Retinal pigment epithelial cell (primary cell): ENCODE measurements at regions not wholly inside any gene's neighbourhood (a gene's known extent, or its start where the extent isn't known, plus 50 kb on each side); places are given as distances from the start of the nearest gene placed in this dataset.
"Not testable (repeated sequence)": the region's sequence is repeated elsewhere in the genome, so short reads cannot be mapped to it uniquely, and the experiment has no call there.

Experiments used
- DNase-seq: peaks from one replicate; pipeline ENCODE4 v3.0.0-alpha.2; 2010; ENCODE audit warnings: low read depth
- H3K4me3 ChIP-seq: 2 replicates; pipeline ENCODE4 v1.5.1; 2011; ENCODE audit warnings: mild to moderate bottlenecking, low read length, control low read depth, moderate library complexity
- CTCF ChIP-seq: conservative IDR thresholded peaks from 2 replicates; pipeline ENCODE4 v1.5.1; 2011; ENCODE audit warnings: low read depth, low read length, control low read depth, inconsistent platforms

GRCh38 chr1:238451781-238452310, 561.1 kb upstream of the ZP4 start:
- TF ChIP-seq CTCF: no peak
- DNase-seq: no peak
- H3K4me3 ChIP-seq: no peak overlapping the region

GRCh38 chr1:238450976-238451375, 560.3 kb upstream of the ZP4 start:
- TF ChIP-seq CTCF: no peak

GRCh38 chr1:238443687-238444086, 553.0 kb upstream of the ZP4 start:
- no peak for TF ChIP-seq CTCF
- no peak for DNase-seq
- no peak overlapping the region for H3K4me3 ChIP-seq

More at GRCh38 chr1:238450976-238451375, 560.3 kb upstream of the ZP4 start:
- DNase-seq: no peak
- H3K4me3 ChIP-seq: no peak overlapping the region

GRCh38 chr1:238439511-238439910, 548.8 kb upstream of the ZP4 start:
- TF ChIP-seq CTCF: no peak
- peak; percentile 87 for DNase-seq
- no peak overlapping the region for H3K4me3 ChIP-seq

- no peak for DNase-seq
- no peak for TF ChIP-seq CTCF
- no peak overlapping the region for H3K4me3 ChIP-seq
Measured at GRCh38 chr1:238438311-238439270, 547.9 kb upstream of the ZP4 start.

GRCh38 chr1:238429703-238430102, 539.0 kb upstream of the ZP4 start:
- peak; percentile 23 for TF ChIP-seq CTCF
- not testable (repeated sequence) for H3K4me3 ChIP-seq, DNase-seq

- no peak for TF ChIP-seq CTCF
- DNase-seq: no peak
- H3K4me3 ChIP-seq: no peak overlapping the region
Measured at GRCh38 chr1:238419209-238419608, 528.5 kb upstream of the ZP4 start.
